Osteoblast (primary cell): ENCODE measurements at regions not wholly inside any gene's neighbourhood (a gene's known extent, or its start where the extent isn't known, plus 50 kb on each side); places are given as distances from the start of the nearest gene placed in this dataset.

Experiments used
- DNase-seq: peaks from one replicate; pipeline ENCODE4 v3.0.0; 2011; ENCODE audit warnings: low spot score, mixed read lengths; ENCODE audit not compliant: insufficient read length; ENCODE audit errors: missing footprints
- H2AFZ ChIP-seq: 2 replicates; pipeline ENCODE4 v1.6.0; 2011; ENCODE audit warnings: mild to moderate bottlenecking, low read length
- H3K27ac ChIP-seq: 2 replicates; pipeline ENCODE4 v1.5.1; 2011; ENCODE audit warnings: mild to moderate bottlenecking, low read depth, low read length, moderate library complexity
- H3K27me3 ChIP-seq: 2 replicates; pipeline ENCODE4 v1.6.0; 2012; ENCODE audit warnings: mild to moderate bottlenecking, control low read depth, inconsistent platforms, low read length, moderate library complexity; ENCODE audit not compliant: insufficient read depth
- H3K36me3 ChIP-seq: 2 replicates; pipeline ENCODE4 v1.5.1; 2011; ENCODE audit warnings: mild to moderate bottlenecking, low read length, control low read depth, moderate library complexity; ENCODE audit not compliant: insufficient read depth
- H3K4me1 ChIP-seq: 2 replicates; pipeline ENCODE4 v1.5.1; 2011; ENCODE audit warnings: mild to moderate bottlenecking, low read length, control low read depth, moderate library complexity; ENCODE audit not compliant: insufficient read depth
- H3K4me2 ChIP-seq: 2 replicates; pipeline ENCODE4 v1.6.0; 2011; ENCODE audit warnings: mild to moderate bottlenecking, low read length; ENCODE audit not compliant: insufficient read depth
- H3K4me3 ChIP-seq: fragments of 200-600 bp; sonication (generic); 3 replicates; pipeline ENCODE4 v1.5.1; 2012; ENCODE audit warnings: mild to moderate bottlenecking, low read length, inconsistent platforms; ENCODE audit not compliant: insufficient read depth
- H3K79me2 ChIP-seq: 2 replicates; pipeline ENCODE4 v1.6.0; 2012; ENCODE audit warnings: mild to moderate bottlenecking, low read length, control low read depth, inconsistent platforms; ENCODE audit not compliant: insufficient read depth
- H3K9me3 ChIP-seq: 2 replicates; pipeline ENCODE4 v1.5.1; 2011; ENCODE audit warnings: low read depth, low read length, control low read depth
- H4K20me1 ChIP-seq: 2 replicates; pipeline ENCODE4 v1.6.0; 2012; ENCODE audit warnings: mild to moderate bottlenecking, low read length, control low read depth; ENCODE audit not compliant: insufficient read depth
- TF ChIP-seq, protein P1 (sequence below): IDR thresholded peaks from 2 replicates; pipeline ENCODE4 v1.5.1; 2011; ENCODE audit warnings: mild to moderate bottlenecking, low read depth, low read length, moderate library complexity; ENCODE audit errors: extremely low read depth

DNA sequence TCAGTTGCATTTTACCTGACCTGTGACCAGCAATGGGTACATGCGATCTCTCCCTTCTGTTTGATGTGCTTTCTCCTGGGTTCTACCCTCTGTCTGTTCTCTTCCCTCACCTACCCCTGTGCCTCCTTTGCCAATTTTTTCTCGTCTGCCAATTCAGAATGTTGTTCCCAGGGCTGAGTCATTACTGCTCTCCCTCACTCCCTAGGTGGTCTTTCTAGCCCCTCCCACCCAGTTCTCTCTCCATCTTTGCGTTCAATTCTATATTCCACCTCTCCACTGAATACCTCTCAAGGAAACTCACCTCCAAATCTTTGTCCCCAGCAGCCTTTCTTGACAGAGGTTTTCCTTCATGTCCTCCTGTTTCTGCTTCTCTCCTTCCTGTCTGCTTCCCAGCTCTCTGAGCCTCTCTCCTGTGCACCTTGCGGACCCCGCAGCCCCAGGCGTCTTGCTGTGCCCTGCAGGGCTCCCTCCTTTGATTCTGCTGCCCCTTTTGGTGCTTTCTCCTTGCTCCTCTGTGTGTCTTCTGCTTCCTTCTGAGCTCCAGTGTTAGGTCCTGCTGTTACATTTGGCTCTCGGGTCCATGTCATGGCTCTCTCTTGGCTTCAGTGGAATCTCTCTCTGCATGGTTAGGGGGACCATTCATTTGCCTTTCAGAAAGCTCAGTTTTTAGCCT lies 398.2 kb upstream of the TPM1 start:
- Histone ChIP-seq H3K27ac (no peak overlapping the region), H3K4me2 (no peak overlapping the region), H2AFZ (no peak overlapping the region), H3K27me3 (no peaks in the 10 kb centered on the region), H3K4me3 (no peak overlapping the region), H3K4me1 (peaks cover 14% of the 10 kb centered on the region), H3K36me3 (no peaks in the 10 kb centered on the region), H4K20me1 (peaks cover 4% of the 10 kb centered on the region), H3K79me2 (no peaks in the 10 kb centered on the region), H3K9me3 (no peaks in the 10 kb centered on the region)
- no peak for DNase-seq
- TF ChIP-seq, protein P1, sequence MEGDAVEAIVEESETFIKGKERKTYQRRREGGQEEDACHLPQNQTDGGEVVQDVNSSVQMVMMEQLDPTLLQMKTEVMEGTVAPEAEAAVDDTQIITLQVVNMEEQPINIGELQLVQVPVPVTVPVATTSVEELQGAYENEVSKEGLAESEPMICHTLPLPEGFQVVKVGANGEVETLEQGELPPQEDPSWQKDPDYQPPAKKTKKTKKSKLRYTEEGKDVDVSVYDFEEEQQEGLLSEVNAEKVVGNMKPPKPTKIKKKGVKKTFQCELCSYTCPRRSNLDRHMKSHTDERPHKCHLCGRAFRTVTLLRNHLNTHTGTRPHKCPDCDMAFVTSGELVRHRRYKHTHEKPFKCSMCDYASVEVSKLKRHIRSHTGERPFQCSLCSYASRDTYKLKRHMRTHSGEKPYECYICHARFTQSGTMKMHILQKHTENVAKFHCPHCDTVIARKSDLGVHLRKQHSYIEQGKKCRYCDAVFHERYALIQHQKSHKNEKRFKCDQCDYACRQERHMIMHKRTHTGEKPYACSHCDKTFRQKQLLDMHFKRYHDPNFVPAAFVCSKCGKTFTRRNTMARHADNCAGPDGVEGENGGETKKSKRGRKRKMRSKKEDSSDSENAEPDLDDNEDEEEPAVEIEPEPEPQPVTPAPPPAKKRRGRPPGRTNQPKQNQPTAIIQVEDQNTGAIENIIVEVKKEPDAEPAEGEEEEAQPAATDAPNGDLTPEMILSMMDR: no peak

DNA sequence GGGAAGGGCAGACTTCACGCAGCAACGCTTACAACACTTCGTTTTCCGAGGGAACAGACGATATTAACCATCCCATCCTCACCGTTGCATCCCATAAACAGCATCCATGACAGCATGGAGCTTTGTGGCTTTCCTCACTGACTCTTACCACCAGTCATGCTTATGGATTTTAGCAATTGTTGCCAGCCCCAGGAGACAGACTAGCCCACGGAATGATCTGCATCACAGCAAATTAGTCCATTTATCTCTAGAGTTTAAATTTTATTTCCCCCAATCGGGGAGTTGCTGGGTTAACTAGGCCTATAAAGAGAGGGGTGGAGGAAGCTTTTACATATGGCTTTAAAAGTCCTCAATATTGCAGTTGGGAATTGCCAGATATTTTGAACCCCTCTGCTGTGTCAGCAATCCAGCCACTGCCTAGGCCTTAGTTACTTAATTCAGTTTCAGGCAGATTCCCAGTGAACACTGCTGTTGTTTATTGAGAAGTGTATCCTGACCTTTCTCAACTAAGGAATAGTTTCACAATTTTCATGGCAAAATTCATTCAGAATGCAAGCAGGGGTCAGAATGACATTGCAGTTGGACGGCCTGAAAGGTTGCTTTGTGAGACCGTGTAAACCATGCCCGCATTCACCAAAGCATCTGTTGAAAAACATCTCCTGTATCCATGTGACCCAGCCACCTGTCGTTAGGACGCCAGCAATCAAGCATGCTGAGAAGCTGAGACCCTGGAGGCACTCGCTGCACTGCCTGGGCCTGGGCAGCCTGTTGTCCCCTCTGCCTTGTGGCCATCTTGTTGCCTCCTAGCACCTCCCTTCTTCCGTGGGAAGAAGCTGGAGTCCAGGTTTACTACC lies 397.4 kb upstream of the TPM1 start:
- Histone ChIP-seq H2AFZ (no peak overlapping the region), H3K27ac (no peak overlapping the region), H3K4me2 (no peak overlapping the region), H4K20me1 (no peaks in the 10 kb centered on the region), H3K36me3 (no peaks in the 10 kb centered on the region), H3K27me3 (no peaks in the 10 kb centered on the region), H3K4me3 (no peak overlapping the region), H3K79me2 (no peaks in the 10 kb centered on the region), H3K4me1 (peaks cover 20% of the 10 kb centered on the region), H3K9me3 (no peaks in the 10 kb centered on the region)
- peak; percentile 63 for DNase-seq
- TF ChIP-seq, protein P1: no peak

DNA sequence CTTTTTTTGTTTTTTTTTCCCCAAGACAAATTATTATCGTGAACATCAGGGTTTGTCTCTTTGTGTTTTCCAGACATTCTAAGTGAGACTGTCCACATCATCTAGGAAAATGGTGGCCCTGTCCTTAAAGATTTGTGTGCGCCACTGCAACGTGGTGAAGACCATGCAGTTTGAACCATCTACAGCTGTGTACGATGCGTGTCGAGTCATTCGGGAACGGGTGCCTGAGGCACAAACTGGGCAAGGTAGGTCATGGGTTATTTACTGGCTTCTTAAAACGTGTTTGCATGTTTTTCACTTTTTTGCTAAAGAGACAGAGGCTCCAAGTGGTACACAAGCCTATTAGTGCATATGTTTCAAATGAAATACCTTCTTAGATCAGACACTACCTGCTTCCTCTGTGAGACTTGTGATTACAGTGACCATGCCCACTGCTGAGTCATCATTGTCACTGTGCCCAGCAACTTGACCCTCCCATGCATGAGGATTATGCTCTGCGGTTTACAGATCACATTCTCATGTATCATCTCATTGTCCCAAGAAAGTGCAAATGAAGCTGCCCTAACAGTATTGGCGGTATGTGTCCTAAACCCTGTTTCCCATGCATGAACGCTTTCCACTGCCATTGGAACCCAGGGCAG lies 395.2 kb upstream of the TPM1 start:
- no peaks in the 10 kb centered on the region for H3K9me3 ChIP-seq
- no peaks in the 10 kb centered on the region for H4K20me1 ChIP-seq
- TF ChIP-seq, protein P1: no peak
- H3K4me2 ChIP-seq: no peak overlapping the region
- no peak overlapping the region for H3K27ac ChIP-seq
- DNase-seq: peak; percentile 89
- H3K79me2 ChIP-seq: no peaks in the 10 kb centered on the region
- no peak overlapping the region for H2AFZ ChIP-seq
- H3K4me3 ChIP-seq: no peak overlapping the region
- no peaks in the 10 kb centered on the region for H3K27me3 ChIP-seq
- no peaks in the 10 kb centered on the region for H3K36me3 ChIP-seq
- peaks cover 21% of the 10 kb centered on the region for H3K4me1 ChIP-seq
